ENCODE measurements at regions not wholly inside any gene's neighbourhood (a gene's known extent, or its start where the extent isn't known, plus 50 kb on each side); places are given as distances from the start of the nearest gene placed in this dataset.
A peak's percentile ranks its signal among the peaks of the same experiment; 100 is the strongest.

- no peaks in the 10 kb centered on the region for H3K27me3 ChIP-seq
- H3K36me3 ChIP-seq (ENCODE audit: low read depth, missing control alignments) = no peaks in the 10 kb centered on the region
- H3K27ac ChIP-seq = peak overlapping the region in 1 of 2 donors; percentile 1
- intact Hi-C loops (cut with DNase I; ENCODE audit: low total_unique reads) = no loop called here
- no peak overlapping the region for H3K4me3 ChIP-seq
- no peaks in the 10 kb centered on the region for H3K9me3 ChIP-seq
- TF ChIP-seq POLR2A (IDR thresholded peaks at IDR 0.05) (no peak), CTCF (IDR thresholded peaks at IDR 0.05) (no peak)
- no peaks in the 10 kb centered on the region for H3K4me1 ChIP-seq
- DNase-seq = no peak
These were observed 205.6 kb downstream of the ALDH8A1 start for GRCh38 chr6:134744301-134744700.

GRCh38 chr6:134741200-134741536, 208.7 kb downstream of the ALDH8A1 start:
- no peaks in the 10 kb centered on the region for H3K27me3 ChIP-seq
- no peak overlapping the region for H3K4me3 ChIP-seq
- WGBS, 2 donors = 88% methylated on average over 7 of the region's 7 CpGs
- H3K9me3 ChIP-seq = no peaks in the 10 kb centered on the region
- TF ChIP-seq CTCF (IDR thresholded peaks at IDR 0.05) (no peak), POLR2A (IDR thresholded peaks at IDR 0.05) (no peak)
- no peaks in the 10 kb centered on the region for H3K4me1 ChIP-seq
- no peak overlapping the region for H3K27ac ChIP-seq
- intact Hi-C loops (cut with DNase I; ENCODE audit: low total_unique reads) = no loop called here
- H3K36me3 ChIP-seq (ENCODE audit: low read depth, missing control alignments) = no peaks in the 10 kb centered on the region
- DNase-seq = no peak

GRCh38 chr6:134740473-134741199, 209.3 kb downstream of the ALDH8A1 start:
- 69 to 90% methylated on average over 5 of the region's 5 CpGs for WGBS, 2 donors
- no peak for DNase-seq
- Histone ChIP-seq H3K27me3 (no peaks in the 10 kb centered on the region), H3K4me1 (no peaks in the 10 kb centered on the region), H3K4me3 (no peak overlapping the region), H3K36me3 (ENCODE audit: low read depth, missing control alignments) (no peaks in the 10 kb centered on the region), H3K9me3 (no peaks in the 10 kb centered on the region), H3K27ac (no peak overlapping the region)
- TF ChIP-seq POLR2A (IDR thresholded peaks at IDR 0.05) (no peak), CTCF (IDR thresholded peaks at IDR 0.05) (no peak)
- intact Hi-C loops (cut with DNase I; ENCODE audit: low total_unique reads) = no loop called here

GRCh38 chr6:134740027-134740373, 209.9 kb downstream of the ALDH8A1 start:
- H3K4me3 ChIP-seq = no peak overlapping the region
- TF ChIP-seq POLR2A (IDR thresholded peaks at IDR 0.05) (no peak), CTCF (IDR thresholded peaks at IDR 0.05) (no peak)
- no peaks in the 10 kb centered on the region for H3K9me3 ChIP-seq
- no peaks in the 10 kb centered on the region for H3K4me1 ChIP-seq
- no peak for DNase-seq
- 83 to 87% methylated on average over 5 of the region's 5 CpGs for WGBS, 2 donors
- H3K27ac ChIP-seq = no peak overlapping the region
- no peaks in the 10 kb centered on the region for H3K27me3 ChIP-seq
- H3K36me3 ChIP-seq (ENCODE audit: low read depth, missing control alignments) = no peaks in the 10 kb centered on the region
- intact Hi-C loops (cut with DNase I; ENCODE audit: low total_unique reads) = no loop called here

- no peaks in the 10 kb centered on the region for H3K4me1 ChIP-seq
- intact Hi-C loops (cut with DNase I; ENCODE audit: low total_unique reads) = no loop called here
- H3K27me3 ChIP-seq = no peaks in the 10 kb centered on the region
- no peak for TF ChIP-seq POLR2A (IDR thresholded peaks at IDR 0.05)
- no peak for TF ChIP-seq CTCF (IDR thresholded peaks at IDR 0.05)
- no peaks in the 10 kb centered on the region for H3K36me3 ChIP-seq (ENCODE audit: low read depth, missing control alignments)
- DNase-seq = no peak
- WGBS, 2 donors = 89% methylated on average over 6 of the region's 6 CpGs
- no peak overlapping the region for H3K4me3 ChIP-seq
- no peaks in the 10 kb centered on the region for H3K9me3 ChIP-seq
- H3K27ac ChIP-seq = no peak overlapping the region
These were observed 210.4 kb downstream of the ALDH8A1 start for GRCh38 chr6:134739299-134740026.
